ENCODE measurements at regions not wholly inside any gene's neighbourhood (a gene's known extent, or its start where the extent isn't known, plus 50 kb on each side); places are given as distances from the start of the nearest gene placed in this dataset.

- TF ChIP-seq POLR2AphosphoS2 (IDR thresholded peaks at IDR 0.05; ENCODE audit: low read depth, low read length), result no peak
- no peak for TF ChIP-seq BCL3 (IDR thresholded peaks at IDR 0.05; ENCODE audit: borderline replicate concordance, insufficient read depth, low read depth, low read length, poor library complexity, severe bottlenecking)
- no peak for TF ChIP-seq HDAC2 (IDR thresholded peaks at IDR 0.05)
- TF ChIP-seq BCL11A (IDR thresholded peaks at IDR 0.05; ENCODE audit: low read depth, low read length), result no peak
- TF ChIP-seq YBX1 (IDR thresholded peaks at IDR 0.05), result no peak
- TF ChIP-seq MTA2 (IDR thresholded peaks at IDR 0.05; ENCODE audit: low read depth), result no peak
- no peak for TF ChIP-seq MYC (IDR thresholded peaks at IDR 0.05; ENCODE audit: insufficient read depth, insufficient read length, insufficient replicate concordance, low read length, severe bottlenecking)
- TF ChIP-seq ZZZ3 (IDR thresholded peaks at IDR 0.05; ENCODE audit: control insufficient read depth, insufficient read length, low read depth), result no peak
- no peak for TF ChIP-seq TCF7 (IDR thresholded peaks at IDR 0.05; ENCODE audit: borderline replicate concordance)
Measured at GRCh38 chr4:162403419-162403818, 239.6 kb upstream of the FSTL5 start (continued).

GRCh38 chr4:162401021-162401420 lies 237.2 kb upstream of the FSTL5 start:
- intact Hi-C loops (cut with micrococcal nuclease; ENCODE audit: unreplicated experiment) (no loop called here), in situ Hi-C loops (cut with MboI) (no loop called here)
- Histone ChIP-seq H3K27me3 (replicated peaks in 1 of 2; ENCODE audit: control insufficient read depth in 2 of 2, insufficient read depth in 2 of 2, low read length in 1 of 2) (no peaks in the 10 kb centered on the region), H3K27ac (ENCODE audit: control insufficient read depth, insufficient read depth) (no peak overlapping the region), H3K9me3 (replicated peaks; ENCODE audit: control insufficient read depth, insufficient read depth, low read length) (no peaks in the 10 kb centered on the region), H3K4me3 (no peak overlapping the region), H4K20me1 (ENCODE audit: control insufficient read depth, insufficient read depth) (no peaks in the 10 kb centered on the region), H3K4me2 (ENCODE audit: control insufficient read depth, insufficient read depth) (no peak overlapping the region), H3K4me1 (ENCODE audit: control insufficient read depth, insufficient read depth, low read length) (no peaks in the 10 kb centered on the region), H2AFZ (ENCODE audit: control insufficient read depth, low read depth, low read length) (no peak overlapping the region), H3K36me3 (ENCODE audit: control insufficient read depth in 2 of 2, insufficient read depth in 2 of 2, low read length in 1 of 2) (no peaks in the 10 kb centered on the region), H3K9ac (ENCODE audit: control insufficient read depth, insufficient read depth, low read length) (no peak overlapping the region), H3K79me2 (ENCODE audit: control insufficient read depth, insufficient read depth, low read length) (no peaks in the 10 kb centered on the region)
- SMC1A ChIA-PET (ENCODE audit: uncharacterized antibody, unreplicated experiment), result no interaction called here
- ATAC-seq, result no peak
- no peak for DNase-seq (ENCODE audit: low read depth, low spot score)
- POLR2A ChIA-PET, result no interaction called here
- RAD21 ChIA-PET (ENCODE audit: unreplicated experiment), result no interaction called here
- CTCF ChIA-PET, result no interaction called here
- TF ChIP-seq STAT1 (conservative IDR thresholded peaks at IDR 0.05) (no peak), RUNX3 (IDR thresholded peaks at IDR 0.05; ENCODE audit: low read length) (no peak), RAD51 (IDR thresholded peaks at IDR 0.05) (no peak), MEF2A (IDR thresholded peaks at IDR 0.05; ENCODE audit: insufficient read depth, low read depth, low read length) (no peak), ZNF384 (IDR thresholded peaks at IDR 0.05; ENCODE audit: borderline replicate concordance, low read depth, low read length) (no peak), ZNF207 (IDR thresholded peaks at IDR 0.05; ENCODE audit: borderline replicate concordance) (no peak), ESRRA (IDR thresholded peaks at IDR 0.05; ENCODE audit: low read length) (no peak), SREBF2 (IDR thresholded peaks at IDR 0.05; ENCODE audit: low read length) (no peak), CEBPB (IDR thresholded peaks at IDR 0.05; ENCODE audit: borderline replicate concordance in 1 of 2, low read depth in 2 of 2, low read length in 2 of 2) (no peak)
- no peak for FAIRE-seq
- no TSS peak for BruUV-seq (replicated peaks)
- WGBS (ENCODE audit: insufficient coverage, insufficient replicate concordance, low lambda C conversion rate, missing lambda C conversion rate), result 63% methylated on average over 5 of the region's 5 CpGs

Measured in GM12878 (cell line).